Left lung (tissue), 4 donors: ENCODE measurements at regions not wholly inside any gene's neighbourhood (a gene's known extent, or its start where the extent isn't known, plus 50 kb on each side); places are given as distances from the start of the nearest gene placed in this dataset.
A peak's percentile ranks its signal among the peaks of the same experiment; 100 is the strongest.
"Not testable (repeated sequence)": the region's sequence is repeated elsewhere in the genome, so short reads cannot be mapped to it uniquely, and the experiment has no call there.

ENCODE experiments used
- ATAC-seq: fragments of 200-7000 bp; cut with Tn5 transposase; one replicate; pipeline ENCODE4 v1.9.1; 2020; ENCODE audit warnings: moderate library complexity
- DNase-seq, 4 donors: peaks; one replicate each; pipeline ENCODE4 v3.0.0-alpha.2; 2013 to 2020
- H3K27ac ChIP-seq, 2 donors: fragments of 200-600 bp; sonication (generic) in 1 of 2; one replicate each; pipeline versions ENCODE4 v1.5.0 to v1.8.0; 2020 to 2021
- H3K27me3 ChIP-seq, 2 donors: fragments of 200-600 bp; sonication (generic) in 1 of 2; one replicate each; pipeline versions ENCODE4 v1.5.0 to v1.8.0; 2020 to 2021
- H3K36me3 ChIP-seq, 2 donors: fragments of 200-600 bp; sonication (generic) in 1 of 2; one replicate each; pipeline versions ENCODE4 v1.5.0 to v1.8.0; 2020 to 2021
- H3K4me1 ChIP-seq, 2 donors: fragments of 200-600 bp; one replicate each; pipeline ENCODE4 v1.8.0; 2021
- H3K4me3 ChIP-seq, 2 donors: fragments of 200-600 bp; sonication (generic) in 1 of 2; one replicate each; pipeline versions ENCODE4 v1.5.0 to v1.8.0; 2020 to 2021; ENCODE audit warnings: mild to moderate bottlenecking in 1 of 2
- H3K9me3 ChIP-seq, 2 donors: fragments of 200-600 bp; sonication (generic) in 1 of 2; one replicate each; pipeline versions ENCODE4 v1.5.0 to v1.8.0; 2020 to 2021
- CTCF ChIP-seq, 2 donors: fragments of 200-600 bp; sonication (generic) in 1 of 2; IDR thresholded peaks; one replicate each; pipeline versions ENCODE4 v1.5.0 to v1.8.0; 2021; ENCODE audit warnings: antibody characterized with exemption in 2 of 2
- intact Hi-C, 2 donors: fragments of 100-400 bp; cut with DNase I; formaldehyde crosslinking; loops; one replicate each; pipeline versions ENCODE4 v1.11.2 to v1.14.2; 2022
- donor health status: DM: no; HTN: yes; CAD: no.
- donor health status: DM: no; HTN: no; CAD: no.

GRCh38 chr7:32215697-32216096, 145.5 kb upstream of the PDE1C start:
- H3K27ac ChIP-seq: no peak overlapping the region
- intact Hi-C loops: loop anchor here in 1 of 2 donors (10.0 kb wide), 1 partner anchor 269 kb away; no protein-coding TSS in a partner anchor
- no peak overlapping the region for H3K4me3 ChIP-seq
- H3K4me1 ChIP-seq: no peaks in the 10 kb centered on the region
- DNase-seq (no peak), ATAC-seq (no peak)
- peaks cover 0 to 9% of the 10 kb centered on the region in 2 donors for H3K27me3 ChIP-seq
- H3K36me3 ChIP-seq: no peaks in the 10 kb centered on the region
- no peak for TF ChIP-seq CTCF (IDR thresholded peaks at IDR 0.05)
- H3K9me3 ChIP-seq: no peaks in the 10 kb centered on the region

GRCh38 chr7:32214913-32215312, 144.7 kb upstream of the PDE1C start:
- TF ChIP-seq CTCF (IDR thresholded peaks at IDR 0.05): no peak
- Histone ChIP-seq H3K4me3 (no peak overlapping the region), H3K27me3 (peaks cover 0 to 12% of the 10 kb centered on the region in 2 donors), H3K4me1 (no peaks in the 10 kb centered on the region), H3K27ac (no peak overlapping the region), H3K9me3 (no peaks in the 10 kb centered on the region), H3K36me3 (no peaks in the 10 kb centered on the region)
- DNase-seq (no peak), ATAC-seq (no peak)
- intact Hi-C loops: loop anchor here in 1 of 2 donors (10.0 kb wide), 1 partner anchor 270 kb away; no protein-coding TSS in a partner anchor

GRCh38 chr7:32212321-32212720, 142.1 kb upstream of the PDE1C start:
- ATAC-seq (no peak), DNase-seq (no peak)
- H3K4me3 ChIP-seq: no peak overlapping the region
- intact Hi-C loops: loop anchor here in 1 of 2 donors (10.0 kb wide), 1 partner anchor 272 kb away; no protein-coding TSS in a partner anchor
- no peak for TF ChIP-seq CTCF (IDR thresholded peaks at IDR 0.05)
- no peaks in the 10 kb centered on the region for H3K36me3 ChIP-seq
- H3K4me1 ChIP-seq: no peaks in the 10 kb centered on the region
- H3K9me3 ChIP-seq: no peaks in the 10 kb centered on the region
- no peak overlapping the region for H3K27ac ChIP-seq
- H3K27me3 ChIP-seq: peaks cover 0 to 16% of the 10 kb centered on the region in 2 donors

- ATAC-seq: peak; percentile 33
- no peaks in the 10 kb centered on the region for H3K4me1 ChIP-seq
- intact Hi-C loops: no loop called here
These were observed 136.8 kb upstream of the PDE1C start for GRCh38 chr7:32206987-32207386.

GRCh38 chr7:32206488-32206887, 136.3 kb upstream of the PDE1C start:
- intact Hi-C loops: no loop called here
- H3K36me3 ChIP-seq: no peaks in the 10 kb centered on the region
- ATAC-seq: no peak
- no peak for DNase-seq
- TF ChIP-seq CTCF (IDR thresholded peaks at IDR 0.05): no peak
- peaks cover 0 to 16% of the 10 kb centered on the region in 2 donors for H3K27me3 ChIP-seq
- H3K9me3 ChIP-seq: no peaks in the 10 kb centered on the region
- no peak overlapping the region for H3K27ac ChIP-seq
- H3K4me3 ChIP-seq: no peak overlapping the region
- no peaks in the 10 kb centered on the region for H3K4me1 ChIP-seq

More at GRCh38 chr7:32206987-32207386, 136.8 kb upstream of the PDE1C start:
- H3K27me3 ChIP-seq: peaks cover 0 to 16% of the 10 kb centered on the region in 2 donors
- peak in 1 of 4 donors; percentile 12 for DNase-seq
- no peaks in the 10 kb centered on the region for H3K9me3 ChIP-seq
- no peak for TF ChIP-seq CTCF (IDR thresholded peaks at IDR 0.05)
- H3K27ac ChIP-seq: no peak overlapping the region
- no peaks in the 10 kb centered on the region for H3K36me3 ChIP-seq
- H3K4me3 ChIP-seq: no peak overlapping the region

- peaks cover 0 to 14% of the 10 kb centered on the region in 2 donors for H3K27me3 ChIP-seq
- intact Hi-C loops, H3K27ac ChIP-seq, H3K4me1 ChIP-seq, H3K4me3 ChIP-seq, H3K9me3 ChIP-seq, ATAC-seq, H3K36me3 ChIP-seq, DNase-seq: not testable (repeated sequence)
These were observed 135.2 kb upstream of the PDE1C start for GRCh38 chr7:32205298-32205824.
